HG03025 (cell line): ENCODE measurements at regions not wholly inside any gene's neighbourhood (a gene's known extent, or its start where the extent isn't known, plus 50 kb on each side); places are given as distances from the start of the nearest gene placed in this dataset.
"Not testable (repeated sequence)": the region's sequence is repeated elsewhere in the genome, so short reads cannot be mapped to it uniquely, and the experiment has no call there.

Experiments
- ATAC-seq: cut with Tn5 transposase; IDR thresholded peaks from one replicate; pipeline ENCODE4 v1.9.1; 2021; ENCODE audit warnings: mild to moderate bottlenecking, moderate library complexity; ENCODE audit not compliant: unreplicated experiment, low FRiP score

DNA sequence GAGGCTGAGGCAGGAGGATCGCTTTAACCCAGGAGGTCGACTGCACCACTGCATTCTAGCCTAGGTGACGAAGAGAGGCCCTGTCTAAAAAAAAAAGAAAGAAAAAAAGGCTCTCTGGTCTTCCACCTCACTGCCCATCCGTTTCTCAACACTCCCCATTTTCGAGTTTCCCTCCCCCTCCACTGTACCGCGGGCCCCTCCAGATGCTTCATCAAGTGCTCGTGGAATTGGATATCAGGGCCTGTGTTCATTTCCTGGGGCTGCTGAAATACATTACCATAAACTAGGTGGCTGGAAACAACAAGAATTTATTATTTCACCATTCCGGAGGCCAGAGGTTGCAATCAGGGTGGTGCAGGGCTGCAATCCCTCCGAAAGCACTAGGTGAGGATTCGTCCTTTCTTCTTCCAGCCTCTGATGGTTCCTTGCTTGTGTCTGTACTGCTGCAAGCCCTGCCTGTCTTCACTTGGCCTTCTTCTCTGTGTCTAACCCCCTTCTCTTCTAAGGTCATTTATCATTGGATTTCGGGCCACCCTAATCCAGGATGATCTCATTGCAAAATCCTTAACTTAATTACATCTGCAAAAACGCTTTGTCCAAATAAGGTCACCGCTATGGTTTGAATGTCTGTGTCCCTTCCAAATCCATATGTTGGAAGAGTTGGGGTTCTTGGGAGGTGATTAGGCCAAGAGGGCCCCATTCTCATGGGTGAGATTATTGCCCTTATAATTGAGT, 135.1 kb downstream of the CRLF3 start:
- not testable (repeated sequence) for ATAC-seq

DNA sequence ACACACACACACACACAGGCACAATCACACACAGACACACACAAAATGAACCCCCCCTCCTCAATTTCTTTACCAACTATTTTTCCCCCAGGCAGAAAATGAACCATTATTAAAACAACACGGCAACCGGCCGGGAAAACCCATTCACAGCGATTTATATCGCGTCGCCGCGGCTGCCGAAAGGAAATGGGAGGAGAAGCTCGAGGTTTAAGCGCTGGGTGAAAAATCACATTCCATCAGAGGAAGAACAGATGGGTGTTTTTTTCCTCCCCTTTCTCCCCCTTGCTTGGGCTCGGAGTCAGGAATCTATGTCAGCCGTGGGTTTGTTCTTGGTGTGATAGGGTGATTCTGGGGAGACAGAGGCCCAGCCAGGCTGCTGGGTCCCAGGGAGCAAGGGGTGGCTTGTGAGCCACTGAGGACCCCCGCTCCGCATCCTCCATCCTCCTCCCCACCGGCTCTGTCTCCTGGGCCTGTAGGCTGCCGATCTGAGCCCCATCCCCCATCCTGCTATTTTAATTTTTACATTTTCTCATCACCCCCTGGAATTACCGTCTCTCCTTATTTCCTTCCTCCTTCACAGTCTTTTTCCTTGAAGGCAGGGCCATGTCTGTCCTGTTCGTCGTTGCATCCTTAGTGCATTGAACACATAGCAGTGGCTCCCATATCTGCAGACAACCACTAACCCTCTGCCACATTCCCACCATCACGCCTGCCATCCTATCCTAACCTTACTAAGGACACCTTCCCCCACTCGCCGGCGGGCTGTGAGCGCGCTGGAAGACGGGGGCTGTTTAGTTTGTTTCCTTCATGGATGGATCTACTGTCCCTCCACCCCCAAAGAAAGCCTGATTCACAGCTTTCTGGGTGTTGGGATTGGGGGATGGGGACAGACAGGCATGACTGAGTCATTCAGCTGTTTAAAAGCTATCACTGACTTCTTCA, 137.7 kb downstream of the CRLF3 start:
- ATAC-seq, result not testable (repeated sequence)

DNA sequence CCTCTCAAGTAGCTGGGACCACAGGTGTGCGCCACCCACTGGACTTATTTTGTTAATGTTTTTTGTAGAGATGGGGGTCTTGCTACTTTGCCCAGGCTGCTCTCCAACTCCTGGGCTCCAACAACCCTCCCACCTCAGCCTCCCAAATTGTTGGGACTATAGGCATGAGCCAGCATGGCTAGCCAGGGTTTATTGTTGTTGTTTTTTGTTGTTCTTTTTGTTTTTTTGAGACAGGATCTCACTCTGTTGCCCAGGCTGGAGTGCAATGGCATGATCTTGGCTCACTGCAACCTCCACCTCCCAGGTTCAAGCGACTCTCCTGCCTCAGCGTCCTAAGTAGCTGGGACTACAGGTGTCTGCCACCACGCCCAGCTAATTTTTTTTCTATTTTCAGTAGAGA, 142.2 kb downstream of the CRLF3 start:
- not testable (repeated sequence) for ATAC-seq

DNA sequence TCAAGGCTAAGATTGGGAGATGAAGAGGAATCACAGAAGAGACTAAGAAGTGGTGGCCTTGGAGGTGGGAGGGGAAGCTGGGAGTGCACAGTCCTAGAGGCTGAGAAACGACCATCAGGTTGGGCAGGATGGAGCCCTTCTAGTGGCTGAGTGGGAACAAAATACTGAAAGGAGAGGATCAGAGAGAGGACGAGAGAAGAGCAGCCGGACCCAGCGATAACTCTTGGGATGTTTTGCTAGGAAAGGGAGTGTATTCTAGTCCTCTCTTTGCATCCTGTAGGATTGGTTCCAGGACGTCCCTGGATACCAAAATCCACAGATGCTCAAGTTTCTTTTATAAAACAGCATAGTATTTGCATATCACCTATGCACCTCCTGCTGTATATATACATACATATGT, 143.8 kb downstream of the CRLF3 start:
- not testable (repeated sequence) for ATAC-seq

DNA sequence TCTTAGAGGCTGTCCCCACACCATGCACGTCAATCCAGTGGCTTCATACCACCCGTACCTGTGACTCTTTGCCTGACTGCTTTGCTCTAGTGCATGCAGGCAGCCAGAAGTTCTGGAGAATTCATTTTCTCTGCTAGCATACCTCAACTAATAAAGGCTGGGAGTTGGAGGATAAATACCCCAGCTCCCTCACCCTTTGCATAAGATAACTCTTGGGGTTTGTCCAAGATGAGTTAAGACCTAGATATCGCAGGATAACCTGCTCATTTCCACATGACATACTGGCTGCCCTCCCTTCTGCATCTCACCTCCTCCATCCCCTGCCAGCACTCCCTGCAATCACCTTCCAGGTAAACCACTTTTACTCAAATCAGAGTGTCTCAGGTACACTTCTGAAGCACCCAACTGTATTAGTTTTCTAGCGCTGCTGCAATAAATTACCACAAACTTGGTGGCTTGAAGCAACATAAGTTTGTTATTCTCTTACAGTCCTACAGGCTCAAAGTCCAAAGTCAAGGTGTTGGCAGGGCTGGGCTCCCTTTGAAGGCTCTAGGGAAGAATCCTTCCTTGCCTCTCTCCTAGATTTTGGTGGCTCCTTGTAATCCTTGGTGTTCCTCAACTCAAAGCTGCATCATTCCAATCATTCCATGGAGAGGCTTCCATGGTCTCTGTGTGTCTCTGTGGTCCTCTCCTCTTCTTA, 146.8 kb downstream of the CRLF3 start:
- ATAC-seq, result no peak

DNA sequence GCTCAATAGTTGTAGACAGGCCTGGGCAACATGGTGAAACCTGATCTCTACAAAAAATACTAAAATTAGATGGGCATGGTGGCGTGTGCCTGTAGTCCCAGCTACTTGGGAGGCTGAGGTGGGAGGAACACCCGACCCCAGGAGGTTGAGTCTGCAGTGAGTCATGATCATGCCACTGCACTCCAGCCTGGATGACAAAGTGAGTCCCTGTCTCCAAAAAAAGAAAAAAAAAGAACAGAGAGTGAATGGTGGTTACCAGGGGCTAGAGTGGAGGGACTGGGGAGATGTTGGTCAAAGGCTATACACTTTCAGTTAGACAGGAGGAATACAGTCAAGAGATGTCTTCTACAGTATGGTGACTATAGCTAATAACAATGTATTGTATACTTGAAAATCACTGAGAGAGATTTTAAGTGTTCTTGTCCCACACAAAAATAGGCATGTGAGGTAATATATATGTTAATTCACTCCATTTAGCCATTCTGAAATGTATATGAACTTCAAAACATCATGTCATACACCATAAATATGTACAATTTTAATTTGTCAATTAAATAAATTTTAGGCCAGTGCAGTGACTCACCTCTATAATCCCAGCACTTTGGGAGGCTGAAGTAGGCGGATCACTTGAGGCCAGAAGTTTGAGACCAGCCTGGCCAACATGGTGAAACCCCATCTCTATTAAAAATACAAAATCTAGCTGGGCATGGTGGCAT, 148.6 kb downstream of the CRLF3 start:
- not testable (repeated sequence) for ATAC-seq

DNA sequence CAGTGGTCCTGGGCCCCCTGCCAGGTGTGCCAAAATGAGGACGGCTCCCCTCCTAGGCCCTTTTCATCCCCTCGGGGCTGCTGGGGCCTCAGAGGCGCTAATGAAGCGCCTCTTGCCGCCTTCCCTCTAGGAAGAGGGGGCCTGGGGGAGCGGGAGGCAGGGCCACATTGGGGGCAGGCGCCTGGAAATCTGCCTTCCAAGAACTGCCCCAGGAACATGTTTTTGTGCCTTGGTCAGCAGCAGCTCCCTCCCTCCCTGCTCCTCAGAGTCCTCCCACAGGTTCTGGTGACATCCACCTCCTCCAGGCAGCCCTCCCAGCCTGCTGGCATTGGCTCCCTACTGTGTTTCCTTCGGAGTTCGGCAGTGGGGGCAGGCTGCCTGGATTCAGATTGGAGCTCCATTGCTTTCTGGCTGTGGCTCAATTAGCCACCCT, 155.3 kb downstream of the CRLF3 start:
- ATAC-seq, result not testable (repeated sequence)

DNA sequence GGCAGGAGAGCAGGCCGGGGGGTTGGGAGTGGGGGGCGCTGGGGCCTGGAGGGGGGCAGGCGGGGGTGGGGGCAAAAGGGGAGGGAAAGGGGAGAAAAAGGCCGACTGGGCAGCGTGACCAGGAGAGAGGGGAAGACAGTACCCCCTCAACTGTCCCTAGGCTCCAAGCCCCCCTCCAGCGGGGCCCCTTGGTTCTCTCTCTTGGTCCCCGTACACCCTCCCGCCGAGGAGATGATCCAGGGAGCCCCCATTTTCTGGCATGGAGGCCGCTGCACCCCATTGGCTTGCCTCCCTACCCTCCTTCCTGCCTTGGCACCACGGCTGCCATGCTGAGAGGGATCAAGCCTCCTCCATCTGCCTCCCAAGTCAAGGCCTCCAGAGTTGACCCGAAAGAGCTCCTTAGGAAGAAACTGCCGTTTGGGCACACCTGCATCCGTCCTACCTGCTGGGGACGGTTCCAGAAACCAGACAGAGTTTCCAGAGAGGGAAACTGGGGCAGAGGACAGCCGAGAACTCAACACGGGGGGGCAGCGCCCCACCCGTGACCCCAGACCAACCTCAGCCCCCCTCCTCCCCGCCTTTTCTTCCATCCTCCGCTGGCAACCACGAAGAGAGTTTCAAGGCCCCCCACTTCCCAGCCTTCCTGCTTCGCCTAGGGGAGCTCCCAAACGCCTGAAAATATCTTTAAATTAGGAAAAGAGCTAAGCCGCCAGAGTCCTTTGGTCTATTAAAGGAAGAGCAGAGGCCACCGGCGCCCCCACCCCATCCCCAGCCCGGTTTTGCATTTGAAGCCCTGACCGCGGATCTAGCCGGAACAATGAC, 155.9 kb downstream of the CRLF3 start:
- not testable (repeated sequence) for ATAC-seq

DNA sequence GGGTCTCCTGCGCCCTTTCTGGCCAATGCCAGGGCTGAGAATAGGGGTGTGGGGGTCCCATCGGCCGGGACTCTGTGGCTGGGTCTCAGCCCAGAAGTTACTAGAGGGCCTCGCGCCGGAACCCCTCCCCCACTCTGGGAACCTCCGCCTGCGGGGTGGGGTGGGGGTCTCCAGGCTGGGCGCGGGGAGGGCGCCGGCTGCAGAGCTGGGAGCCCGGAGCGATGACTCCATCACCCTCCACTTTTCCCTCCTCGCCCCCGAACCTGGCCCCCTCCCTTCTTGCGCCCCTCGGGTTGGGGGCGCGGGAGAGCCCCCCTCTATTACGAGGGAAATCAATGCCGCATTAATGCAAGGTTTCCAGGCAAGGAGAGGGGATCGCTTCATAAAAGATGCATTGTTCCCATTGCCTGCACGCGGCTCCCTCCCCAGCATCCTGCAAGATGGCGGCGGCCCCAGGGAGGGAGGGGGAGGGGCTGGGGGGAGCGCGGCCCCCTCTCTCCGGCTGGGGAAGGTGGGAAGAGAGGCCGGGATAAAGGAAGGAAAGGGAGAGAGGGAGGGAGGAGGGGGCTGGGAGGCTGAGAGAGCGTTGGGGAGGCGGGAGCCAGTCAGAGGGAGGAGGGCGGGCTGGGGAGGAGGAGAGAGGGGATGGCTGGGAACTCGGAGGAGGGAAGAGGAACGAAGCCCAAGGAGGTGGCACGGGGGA, 156.7 kb downstream of the CRLF3 start:
- not testable (repeated sequence) for ATAC-seq

DNA sequence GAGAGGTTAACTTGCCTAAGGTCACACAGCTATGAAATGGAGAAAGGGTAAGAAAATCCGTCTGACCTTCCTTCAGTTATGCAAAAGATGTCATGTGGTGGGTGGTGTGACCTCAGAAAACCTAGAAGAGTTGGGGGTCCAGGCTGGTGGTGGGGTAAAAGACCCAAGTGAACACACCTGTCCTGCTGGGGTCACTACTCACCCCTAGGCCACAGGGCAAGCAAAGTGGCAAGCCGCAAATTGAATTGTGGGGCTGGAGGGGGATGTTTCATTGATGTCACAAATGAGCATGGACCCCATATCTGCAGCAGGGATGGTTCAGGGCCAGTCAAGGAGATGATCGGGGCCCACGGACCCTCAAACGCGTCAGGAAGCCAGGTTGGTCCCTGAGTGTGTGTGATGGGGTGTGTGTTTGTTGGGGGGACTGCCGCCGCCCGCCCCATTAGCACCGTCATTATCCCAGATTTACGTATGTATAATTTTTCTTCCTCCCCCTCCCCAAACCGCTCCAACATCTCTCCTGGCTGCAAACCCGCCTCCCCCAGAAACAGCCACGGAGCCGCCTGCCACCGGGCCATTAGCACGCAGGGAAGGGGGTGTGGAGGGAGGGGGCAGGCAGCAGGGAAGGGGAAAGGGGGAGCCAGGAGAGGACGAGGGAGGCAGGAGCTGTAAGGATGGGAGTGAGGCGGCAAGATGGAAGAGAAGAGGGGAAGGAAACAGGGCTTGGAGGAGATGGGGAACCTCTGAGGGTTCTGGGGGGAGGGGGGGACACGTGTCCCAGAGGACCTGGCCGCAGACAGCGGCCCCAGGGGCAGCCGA, 157.4 kb downstream of the CRLF3 start:
- ATAC-seq, result not testable (repeated sequence)

DNA sequence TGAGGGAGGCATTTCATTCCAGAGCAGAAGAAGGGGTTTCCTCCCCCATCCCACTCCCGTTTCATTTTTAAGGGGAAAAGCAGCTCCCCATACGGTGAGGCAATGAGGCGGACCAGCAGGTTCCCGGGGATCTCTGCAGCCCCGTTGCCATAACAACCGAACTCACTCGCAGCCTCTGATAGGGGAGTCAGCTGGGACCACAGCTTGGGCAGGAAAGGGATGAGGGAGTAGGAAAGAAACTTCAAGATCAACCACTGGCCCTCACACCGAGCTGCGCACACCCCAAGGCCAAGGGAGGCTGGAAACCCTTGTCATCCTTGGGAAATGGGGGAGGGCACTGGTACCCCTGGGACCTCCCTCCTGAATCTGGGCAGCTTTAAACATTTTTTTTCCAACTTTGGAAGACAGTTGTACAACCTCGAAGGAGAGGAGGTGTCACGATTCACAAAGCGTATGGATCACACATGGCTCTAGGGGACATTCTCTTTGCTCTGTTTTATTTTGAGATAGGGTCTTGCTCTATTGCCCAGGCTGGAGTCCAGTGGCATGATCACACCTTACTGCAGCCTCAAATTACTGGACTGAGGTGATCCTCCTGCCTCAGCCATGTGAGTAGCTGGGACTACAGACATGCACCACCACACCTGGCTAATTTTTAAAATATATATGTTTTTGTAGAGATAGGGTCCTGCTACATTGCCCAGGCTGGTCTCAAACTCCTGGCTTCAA, 160.6 kb downstream of the CRLF3 start:
- ATAC-seq, result not testable (repeated sequence)

DNA sequence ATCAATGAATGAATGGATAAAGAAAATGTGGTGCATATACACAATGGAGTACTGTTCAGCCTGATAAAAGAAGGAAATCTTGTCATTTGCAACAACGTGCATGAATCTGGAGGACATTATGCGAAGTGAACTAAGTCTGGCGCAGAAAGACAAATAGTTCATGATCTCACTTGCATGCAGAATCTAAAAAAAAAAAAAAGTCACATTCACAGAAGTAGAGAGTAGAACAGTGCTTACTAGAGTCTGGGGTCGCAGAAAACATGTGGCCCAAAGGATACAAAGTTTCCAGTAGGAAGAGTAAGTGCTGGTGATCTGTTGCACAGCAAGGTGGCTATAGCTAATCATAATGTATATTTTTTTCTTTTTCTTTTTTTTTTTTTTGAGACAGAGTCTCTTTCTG, 167.3 kb downstream of the CRLF3 start:
- ATAC-seq, result not testable (repeated sequence)

DNA sequence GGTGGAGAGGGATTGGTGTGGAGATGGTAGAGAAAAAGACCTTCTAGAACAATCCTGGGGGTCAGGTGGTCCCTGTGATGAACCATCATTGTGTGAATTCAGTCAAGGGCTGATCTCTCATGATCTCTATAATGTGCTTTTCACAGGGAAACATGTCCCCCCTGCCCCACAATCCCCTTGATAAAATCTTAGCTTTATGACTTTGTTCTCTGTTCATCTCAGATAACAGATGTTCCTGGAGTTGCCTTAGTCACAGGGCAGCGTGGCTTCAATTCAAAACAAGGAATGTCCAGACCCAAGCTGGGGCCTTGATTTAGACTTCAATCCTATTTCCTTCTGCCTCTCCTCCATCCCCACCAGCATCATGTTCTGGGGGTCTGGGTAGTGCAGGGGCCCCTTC, 171.5 kb downstream of the CRLF3 start:
- ATAC-seq, result not testable (repeated sequence)

DNA sequence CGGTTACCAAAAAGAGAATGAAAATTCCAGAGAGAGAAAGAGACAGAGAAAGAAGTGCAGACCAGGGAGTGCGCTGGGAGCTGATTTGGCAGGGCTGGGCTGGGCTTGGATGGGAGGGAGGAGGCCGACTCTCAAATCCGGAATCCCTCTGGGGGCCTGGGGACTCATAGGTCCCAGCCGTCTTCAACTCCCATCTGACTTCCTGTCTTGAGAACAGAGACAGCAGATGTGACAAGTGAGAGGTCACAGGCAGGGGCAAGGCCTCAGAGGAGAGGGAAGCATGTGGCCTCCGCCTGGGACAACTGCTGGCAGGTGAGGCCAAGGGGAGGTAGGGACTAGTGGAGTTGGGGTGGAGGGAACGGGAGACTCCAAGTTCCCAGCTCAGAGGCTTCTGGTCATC, 172.9 kb downstream of the GOSR1 start:
- ATAC-seq, result not testable (repeated sequence)

DNA sequence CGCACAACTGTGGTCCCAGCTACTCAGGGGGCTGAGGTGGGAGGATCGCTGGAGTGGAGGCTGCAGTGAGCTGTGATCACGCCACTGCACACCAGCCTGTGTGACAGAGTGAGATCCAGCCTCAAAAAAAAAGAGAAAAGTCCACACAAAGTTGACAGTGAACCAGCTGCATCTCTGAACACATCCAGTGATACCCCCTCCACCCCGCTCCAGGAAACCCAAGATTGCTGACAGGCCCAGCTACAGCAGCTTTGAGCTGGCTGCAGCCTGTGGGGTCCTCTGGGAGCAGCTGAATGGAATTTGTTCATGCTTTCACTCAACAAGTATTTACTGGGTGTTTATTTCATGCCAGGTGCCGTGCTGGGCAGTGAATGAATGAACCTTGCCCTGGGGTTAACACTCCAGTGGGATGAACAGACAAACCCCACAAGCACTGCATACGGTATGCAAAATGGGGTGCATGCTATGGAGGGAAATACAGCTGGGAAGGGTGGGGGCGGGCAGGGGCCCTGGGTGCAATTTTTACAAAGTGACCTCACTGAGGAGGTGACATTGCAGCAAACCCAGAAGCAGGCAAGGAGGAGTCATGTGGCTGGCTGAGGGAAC, 170.9 kb downstream of the GOSR1 start:
- not testable (repeated sequence) for ATAC-seq

DNA sequence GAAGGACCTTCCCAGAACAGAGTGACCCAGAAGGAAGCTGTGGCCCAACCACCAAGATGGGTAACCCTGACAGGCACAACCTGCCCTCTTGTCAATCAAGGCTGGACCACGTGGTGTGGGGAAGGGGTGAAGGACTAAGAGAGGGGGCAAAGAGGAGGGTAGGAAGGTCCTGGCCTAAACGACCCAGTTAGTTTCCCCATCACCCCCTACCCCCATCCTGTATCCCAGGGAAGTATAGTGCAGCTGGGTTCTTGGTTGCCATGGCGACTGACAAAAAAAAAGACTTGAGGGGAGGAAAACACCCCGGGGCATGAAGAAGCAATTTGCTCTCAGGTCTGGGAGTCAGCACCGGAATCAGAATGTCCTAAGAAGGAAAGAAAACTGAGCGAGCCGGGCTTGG, 168.7 kb downstream of the GOSR1 start:
- ATAC-seq, result not testable (repeated sequence)

DNA sequence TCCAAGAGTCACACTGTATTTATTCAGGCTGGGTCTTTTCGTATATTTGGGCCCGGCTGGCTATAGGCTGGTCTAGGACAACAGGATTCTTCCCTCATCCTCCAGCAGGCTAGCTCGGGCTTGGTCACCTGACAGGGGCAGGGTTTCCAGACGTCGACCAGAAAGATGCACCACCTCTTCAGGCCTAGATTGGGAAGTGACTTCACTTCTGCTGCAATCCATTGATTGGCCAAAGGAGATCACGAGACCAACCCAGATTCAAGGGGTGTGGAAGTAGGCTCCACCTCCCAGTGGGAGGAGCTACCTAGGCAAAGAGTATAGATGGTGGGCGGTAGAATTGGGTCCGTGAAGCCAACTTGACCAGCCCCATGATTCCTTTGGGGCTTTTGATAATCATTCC, 167.5 kb downstream of the GOSR1 start:
- not testable (repeated sequence) for ATAC-seq
